GM12875 (cell line): ENCODE measurements at regions not wholly inside any gene's neighbourhood (a gene's known extent, or its start where the extent isn't known, plus 50 kb on each side); places are given as distances from the start of the nearest gene placed in this dataset.

Experiments
- H3K4me3 ChIP-seq: one replicate; pipeline ENCODE4 v1.5.1; 2011; ENCODE audit warnings: low read depth, low read length, control low read depth
- CTCF ChIP-seq: IDR thresholded peaks from 2 replicates; pipeline ENCODE4 v1.5.1; 2011; ENCODE audit warnings: low read depth, mild to moderate bottlenecking, control low read depth, inconsistent platforms, low read length, moderate library complexity, borderline replicate concordance; ENCODE audit not compliant: insufficient read depth

- no peak for TF ChIP-seq CTCF
- no peak overlapping the region for H3K4me3 ChIP-seq
Observed at GRCh38 chr17:77885678-77886386, 72.7 kb upstream of the TNRC6C start.

- no peak for TF ChIP-seq CTCF
- H3K4me3 ChIP-seq = no peak overlapping the region
Observed at GRCh38 chr17:77886387-77886728, 72.1 kb upstream of the TNRC6C start.

GRCh38 chr17:77887110-77887463 is 71.4 kb upstream of the TNRC6C start:
- TF ChIP-seq CTCF = no peak
- no peak overlapping the region for H3K4me3 ChIP-seq

GRCh38 chr17:77887464-77888241 is 70.8 kb upstream of the TNRC6C start:
- TF ChIP-seq CTCF = no peak
- no peak overlapping the region for H3K4me3 ChIP-seq

GRCh38 chr17:77888242-77889134 is 70.0 kb upstream of the TNRC6C start:
- no peak overlapping the region for H3K4me3 ChIP-seq

GRCh38 chr17:77889135-77889505 is 69.4 kb upstream of the TNRC6C start:
- no peak for TF ChIP-seq CTCF
- no peak overlapping the region for H3K4me3 ChIP-seq

More at GRCh38 chr17:77888242-77889134, 70.0 kb upstream of the TNRC6C start:
- TF ChIP-seq CTCF = no peak
